Stimulated activated CD4-positive, alpha-beta T cell treated with anti-CD3 and anti-CD28 coated beads, Interleukin-2, amount 100 ng/mL, for 24 hours (primary cell): ENCODE measurements at regions not wholly inside any gene's neighbourhood (a gene's known extent, or its start where the extent isn't known, plus 50 kb on each side); places are given as distances from the start of the nearest gene placed in this dataset.

Experiments used
- DNase-seq, 2 donors: peaks; one replicate each; pipeline ENCODE4 v3.0.0-alpha.2; 2020

DNA sequence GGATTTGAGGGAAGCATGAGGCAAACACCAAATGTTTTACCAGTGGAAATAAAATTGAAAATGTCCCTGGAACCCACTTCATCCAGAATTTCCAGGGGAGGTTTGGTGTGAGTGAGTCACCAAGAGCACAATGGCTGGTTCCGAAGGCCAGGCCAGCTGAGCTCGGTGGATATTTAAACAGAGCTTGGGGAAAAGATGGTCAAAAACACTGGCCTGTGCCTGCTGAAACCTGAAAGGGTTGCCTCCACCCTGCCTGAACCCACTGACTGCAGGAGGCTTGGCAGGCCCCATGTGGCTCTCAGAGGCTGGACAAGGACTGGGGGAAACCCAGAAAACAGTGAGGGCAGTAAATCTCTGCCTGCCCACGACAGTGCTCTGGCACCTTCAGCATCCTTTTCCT is 93.9 kb downstream of the TTC32 start:
- no peak for DNase-seq

- no peak for DNase-seq
Measured at GRCh38 chr2:19807346-19807745, 94.4 kb downstream of the TTC32 start.

DNA sequence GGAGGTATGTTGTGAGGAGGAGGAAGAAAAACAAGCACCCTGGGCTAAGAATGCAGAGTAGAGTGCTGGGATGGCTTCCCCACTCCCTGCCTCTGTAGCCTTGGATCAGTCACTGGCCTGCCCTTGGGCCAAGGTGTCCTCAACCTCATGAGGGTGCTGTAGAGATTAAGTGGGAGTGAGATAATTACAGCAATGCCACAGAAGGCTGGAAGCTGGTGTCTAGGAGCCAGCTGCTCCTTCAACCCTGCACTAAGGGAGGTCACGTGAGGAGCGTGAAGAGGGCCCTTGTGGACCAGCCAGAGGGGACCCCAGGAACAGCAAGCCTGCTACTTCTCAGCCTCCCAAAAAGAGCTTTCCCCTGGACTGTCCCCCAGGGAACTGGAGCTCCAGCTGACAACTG is 95.2 kb downstream of the TTC32 start:
- DNase-seq, result no peak

- DNase-seq, result no peak
Measured at GRCh38 chr2:19806131-19806530, 95.7 kb downstream of the TTC32 start.

- no peak for DNase-seq
Measured at GRCh38 chr2:19805266-19805665, 96.5 kb downstream of the TTC32 start.

DNA sequence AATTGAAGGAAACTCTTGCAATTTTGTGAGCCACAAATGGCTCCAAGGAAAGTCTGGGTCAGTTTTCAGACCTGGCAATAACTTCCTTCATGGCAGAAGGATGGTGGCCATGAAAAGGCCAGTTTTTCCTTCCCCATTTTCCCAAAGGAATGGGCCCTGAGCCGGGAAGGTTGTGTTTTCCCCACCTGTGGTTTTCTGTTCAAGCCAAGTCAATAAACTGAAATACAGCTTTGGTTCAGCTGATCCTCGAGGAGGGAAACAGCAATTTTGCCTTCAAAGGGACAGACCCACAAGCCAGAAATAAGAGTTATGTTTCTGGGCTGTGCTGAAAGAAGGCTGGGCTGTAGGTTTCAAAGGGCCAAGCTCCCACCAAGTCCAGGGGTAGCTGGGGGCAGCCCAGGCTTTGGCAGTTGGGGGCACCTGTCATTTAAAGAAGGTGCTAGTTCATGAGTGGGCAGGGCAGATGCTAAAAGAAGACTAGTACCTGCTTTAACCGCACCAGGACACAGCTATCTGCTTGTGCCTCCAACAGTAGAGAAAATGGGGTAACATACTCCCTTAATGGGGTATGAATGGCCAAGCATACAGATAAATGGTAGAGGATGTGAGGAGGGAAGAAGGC is 97.0 kb downstream of the TTC32 start:
- DNase-seq, result no peak

DNA sequence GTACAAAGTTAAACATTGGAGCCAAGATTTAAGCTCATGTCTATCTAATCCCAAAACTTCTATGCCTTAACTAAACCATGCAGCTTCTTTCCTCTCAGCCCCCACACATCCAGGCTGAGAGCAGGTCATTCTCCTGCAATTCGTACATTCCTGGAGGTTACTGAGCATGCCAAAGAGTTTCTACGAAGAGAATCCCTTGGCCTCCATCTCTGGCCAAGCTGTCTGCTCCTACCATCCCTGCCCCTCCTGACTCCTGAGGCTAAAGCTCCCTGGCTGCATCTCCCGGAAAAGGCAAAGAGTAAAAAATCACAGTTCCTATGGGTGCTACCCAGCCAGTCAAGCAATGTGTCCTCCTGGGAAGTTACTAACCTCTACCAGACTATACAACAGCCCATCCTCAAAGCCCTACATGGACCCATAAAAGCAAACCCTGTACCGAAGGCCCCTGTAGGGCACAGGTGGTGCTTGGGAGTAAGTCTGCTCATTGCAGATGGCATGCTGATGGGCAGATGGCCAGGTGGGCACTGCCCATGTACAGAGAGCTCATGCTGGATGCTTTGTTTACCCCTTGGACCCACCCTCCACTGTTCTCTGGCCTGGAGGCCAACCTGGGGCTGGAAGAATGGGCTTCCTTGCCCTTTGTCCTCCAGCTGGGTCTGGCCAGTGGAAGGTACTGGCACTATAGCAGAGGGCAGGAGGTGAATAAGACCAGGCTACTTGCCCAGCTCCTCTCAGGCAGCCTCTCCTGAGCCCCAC is 99.5 kb downstream of the TTC32 start:
- DNase-seq, result no peak

DNA sequence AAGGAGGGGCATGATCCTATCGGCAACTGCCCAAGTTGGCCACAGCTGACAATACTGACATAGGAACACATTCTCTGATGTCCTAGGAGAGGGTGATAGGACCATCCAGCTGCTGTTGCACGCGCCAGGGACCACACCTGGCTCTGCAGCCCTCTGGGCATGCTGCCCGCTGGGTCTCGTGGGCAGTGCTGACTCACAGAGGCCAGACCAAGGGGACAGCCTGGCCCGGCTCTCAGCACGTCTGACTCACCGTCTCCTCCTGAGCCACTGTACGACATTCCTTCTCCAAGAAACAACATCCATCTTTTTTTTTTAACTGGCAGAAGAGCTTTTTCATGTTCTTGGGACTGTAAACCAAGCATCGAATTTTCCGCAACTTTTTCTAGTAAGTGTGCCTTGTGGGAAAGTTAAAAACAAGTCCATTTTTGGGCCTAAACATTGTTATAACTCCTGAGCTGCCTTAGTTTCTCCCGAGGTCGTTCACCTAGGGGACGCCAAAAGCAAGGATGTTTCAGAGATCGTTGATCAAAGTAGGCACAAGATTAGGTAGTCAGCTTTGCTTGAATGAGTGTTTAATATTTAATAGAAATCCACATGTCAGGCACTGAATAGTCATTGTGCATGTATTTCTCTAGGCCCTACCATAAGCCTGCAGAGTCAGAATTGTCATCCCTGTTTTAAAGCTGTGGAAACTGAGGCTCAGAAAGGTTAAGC is 100.3 kb downstream of the TTC32 start:
- DNase-seq, result no peak

- no peak for DNase-seq
Measured at GRCh38 chr2:19800796-19801195, 101.0 kb downstream of the TTC32 start.

- DNase-seq, result no peak
Measured at GRCh38 chr2:19799881-19800780, 101.7 kb downstream of the TTC32 start.

DNA sequence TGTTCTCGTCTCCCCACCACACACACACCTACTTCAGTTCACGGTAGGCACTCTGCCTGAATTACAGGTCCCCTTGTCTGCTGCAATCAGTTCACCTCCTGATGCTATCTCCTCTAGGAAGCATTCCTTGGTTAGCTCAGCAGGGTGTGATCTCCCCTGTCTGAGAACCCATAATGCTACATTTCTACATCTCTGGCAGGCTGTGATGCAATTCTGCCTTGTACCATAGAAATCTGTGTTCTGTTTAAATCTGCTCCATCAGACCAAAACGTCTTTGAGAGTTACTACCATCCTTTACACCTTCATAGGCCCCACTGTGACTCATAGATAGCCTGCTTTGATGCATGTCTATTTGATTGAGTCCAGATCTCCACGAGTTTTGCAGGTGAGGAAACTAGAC is 103.9 kb downstream of the TTC32 start:
- DNase-seq, result no peak

- DNase-seq, result no peak
Measured at GRCh38 chr2:19797243-19797810, 104.5 kb downstream of the TTC32 start.

DNA sequence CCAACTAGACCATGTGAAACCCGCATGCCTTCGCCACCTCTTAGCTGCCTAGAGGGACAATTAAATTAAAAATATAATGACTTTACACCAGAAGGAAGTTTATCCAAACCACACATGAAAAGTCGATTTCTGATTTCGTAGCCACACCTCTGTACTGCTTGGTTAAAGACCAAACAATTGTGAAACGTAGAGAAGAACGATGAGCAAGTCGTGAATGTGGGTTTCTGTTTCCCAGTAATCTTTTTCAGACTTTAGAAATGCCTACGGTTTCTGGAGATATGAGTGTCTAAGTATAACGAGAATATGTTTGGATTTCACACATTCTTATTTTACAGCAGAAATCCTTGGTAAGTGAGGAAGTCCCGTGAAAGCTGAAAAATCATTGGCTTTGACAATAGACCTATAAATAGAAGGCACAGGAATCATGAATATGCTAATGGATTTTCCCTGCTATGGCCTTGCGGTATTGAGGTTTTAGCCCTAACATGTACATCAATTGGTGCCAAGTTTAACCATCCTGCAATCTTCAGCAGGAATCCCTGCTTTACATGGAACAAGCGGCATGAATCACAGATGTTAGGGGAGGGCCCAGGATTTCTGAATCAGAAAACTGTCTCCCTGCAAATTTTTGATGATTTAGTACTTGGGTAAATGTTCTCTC is 105.6 kb downstream of the TTC32 start:
- DNase-seq, result no peak

- no peak for DNase-seq
Measured at GRCh38 chr2:19793132-19793750, 108.5 kb downstream of the TTC32 start.

GRCh38 chr2:19790291-19790690 is 111.5 kb downstream of the TTC32 start:
- DNase-seq, result no peak

- no peak for DNase-seq
Measured at GRCh38 chr2:19787134-19787533, 114.6 kb downstream of the TTC32 start.

- no peak for DNase-seq
Measured at GRCh38 chr2:19786408-19787058, 115.2 kb downstream of the TTC32 start.

- DNase-seq, result no peak
Measured at GRCh38 chr2:19785867-19786266, 115.9 kb downstream of the TTC32 start.

- no peak for DNase-seq
Measured at GRCh38 chr2:19785447-19785846, 116.3 kb downstream of the TTC32 start.

DNA sequence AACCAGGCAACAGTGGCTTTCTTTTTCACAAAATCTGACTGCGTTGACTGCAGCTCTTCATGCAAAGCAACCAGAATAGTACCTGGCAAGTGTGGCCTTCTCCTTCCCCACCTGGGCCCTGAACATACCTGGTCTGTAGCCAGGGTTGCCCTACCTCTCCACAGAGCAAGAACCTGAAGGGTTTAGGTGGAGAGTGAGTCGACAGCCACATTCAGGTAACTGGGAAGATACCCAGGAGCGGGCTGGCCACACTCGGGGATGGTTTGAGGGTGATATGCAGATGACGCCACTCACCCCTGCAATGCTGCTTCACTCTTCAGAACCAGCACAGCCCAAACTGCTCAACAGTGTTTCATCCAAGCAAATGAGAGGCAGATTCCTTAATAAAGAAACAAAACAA is 117.3 kb downstream of the TTC32 start:
- no peak for DNase-seq

- DNase-seq, result no peak
Measured at GRCh38 chr2:19783935-19784334, 117.8 kb downstream of the TTC32 start.
